Stimulated activated CD4-positive, alpha-beta T cell treated with anti-CD3 and anti-CD28 coated beads, Interleukin-2, amount 100 ng/mL, for 48 hours (primary cell): ENCODE measurements at regions not wholly inside any gene's neighbourhood (a gene's known extent, or its start where the extent isn't known, plus 50 kb on each side); places are given as distances from the start of the nearest gene placed in this dataset.
"Not testable (repeated sequence)": the region's sequence is repeated elsewhere in the genome, so short reads cannot be mapped to it uniquely, and the experiment has no call there.

Experiments
- DNase-seq, 2 donors: peaks; one replicate each; pipeline ENCODE4 v3.0.0-alpha.2; 2020

GRCh38 chr2:11923935-11924334 is 177.5 kb downstream of the LPIN1 start:
- DNase-seq, result no peak

- DNase-seq, result no peak
Observed at GRCh38 chr2:11925295-11926066, 179.0 kb downstream of the LPIN1 start.

- DNase-seq, result no peak
Observed at GRCh38 chr2:11930211-11930761, 183.9 kb downstream of the LPIN1 start.

GRCh38 chr2:11932048-11932512 is 185.6 kb downstream of the LPIN1 start:
- DNase-seq, result no peak

GRCh38 chr2:11932962-11933361 is 186.5 kb downstream of the LPIN1 start:
- no peak for DNase-seq

GRCh38 chr2:11933854-11934253 is 187.4 kb downstream of the LPIN1 start:
- no peak for DNase-seq

- DNase-seq, result no peak
Observed at GRCh38 chr2:11936761-11937160, 190.3 kb downstream of the LPIN1 start.

- no peak for DNase-seq
Observed at GRCh38 chr2:11938196-11938595, 191.8 kb downstream of the LPIN1 start.

GRCh38 chr2:11939523-11939922 is 193.1 kb downstream of the LPIN1 start:
- DNase-seq, result no peak

- no peak for DNase-seq
Observed at GRCh38 chr2:11940121-11940743, 193.8 kb downstream of the LPIN1 start.

- DNase-seq, result no peak
Observed at GRCh38 chr2:11940799-11941198, 194.4 kb downstream of the LPIN1 start.

GRCh38 chr2:11941201-11942177 is 195.1 kb downstream of the LPIN1 start:
- no peak for DNase-seq

- DNase-seq, result no peak
Observed at GRCh38 chr2:11942178-11942569, 195.7 kb downstream of the LPIN1 start.

GRCh38 chr2:11944311-11944710 is 197.9 kb downstream of the LPIN1 start:
- DNase-seq, result no peak

GRCh38 chr2:11945139-11946126 is 199.0 kb downstream of the LPIN1 start:
- no peak for DNase-seq

- DNase-seq, result no peak
Observed at GRCh38 chr2:11947956-11948355, 201.5 kb downstream of the LPIN1 start.

GRCh38 chr2:11949732-11950523 is 203.5 kb downstream of the LPIN1 start:
- no peak for DNase-seq

GRCh38 chr2:11950896-11951295 is 204.5 kb downstream of the LPIN1 start:
- no peak for DNase-seq

- DNase-seq, result not testable (repeated sequence)
Observed at GRCh38 chr2:11951492-11951891, 205.1 kb downstream of the LPIN1 start.

GRCh38 chr2:11953258-11953657 is 206.8 kb downstream of the LPIN1 start:
- no peak for DNase-seq

- DNase-seq, result no peak
Observed at GRCh38 chr2:11955314-11955713, 208.9 kb downstream of the LPIN1 start.
